GM23338 (cell line): ENCODE measurements at regions not wholly inside any gene's neighbourhood (a gene's known extent, or its start where the extent isn't known, plus 50 kb on each side); places are given as distances from the start of the nearest gene placed in this dataset.

ENCODE experiments used
- CREB1 ChIP-seq: fragments of 250-450 bp; sonication (Bioruptor Pico); IDR thresholded peaks from 2 replicates; pipeline ENCODE4 v1.5.0; 2020; ENCODE audit warnings: low read depth, mild to moderate bottlenecking, moderate library complexity
- CTCF ChIP-seq, 2 experiments: fragments of 200-600 bp in 1 of 2; sonication (generic) in 1 of 2; conservative IDR thresholded peaks; 2 replicates each; pipeline versions ENCODE4 v1.5.1 to v1.6.1; 2016 to 2017; ENCODE audit warnings: antibody characterized with exemption in 2 of 2, low read depth in 2 of 2, mild to moderate bottlenecking in 2 of 2, moderate library complexity in 1 of 2
- EZH2 ChIP-seq: fragments of 200-600 bp; sonication (generic); IDR thresholded peaks from one replicate; pipeline ENCODE4 v1.8.0; 2017; ENCODE audit warnings: antibody characterized with exemption, mild to moderate bottlenecking, low read depth; ENCODE audit not compliant: unreplicated experiment
- EZH2phosphoT487 ChIP-seq: fragments of 200-600 bp; sonication (generic); IDR thresholded peaks from one replicate; pipeline ENCODE4 v1.8.1; 2018; ENCODE audit warnings: antibody characterized with exemption; ENCODE audit not compliant: unreplicated experiment
- JUNB ChIP-seq: IDR thresholded peaks from one replicate; pipeline ENCODE4 v1.6.1; 2016; ENCODE audit warnings: antibody characterized with exemption; ENCODE audit not compliant: unreplicated experiment
- NANOG ChIP-seq: IDR thresholded peaks from 2 replicates; pipeline ENCODE4 v1.6.1; 2016; ENCODE audit warnings: antibody characterized with exemption, borderline replicate concordance
- POLR2AphosphoS5 ChIP-seq: IDR thresholded peaks from 2 replicates; pipeline ENCODE4 v1.6.1; 2016; ENCODE audit warnings: antibody characterized with exemption, low read depth
- REST ChIP-seq: IDR thresholded peaks from one replicate; pipeline ENCODE4 v1.6.1; 2018; ENCODE audit warnings: antibody characterized with exemption; ENCODE audit not compliant: unreplicated experiment

GRCh38 chr5:104952876-104953275, 1390.3 kb upstream of the NUDT12 start:
- no peak for TF ChIP-seq JUNB
- TF ChIP-seq CTCF (conservative IDR thresholded peaks at IDR 0.05; ENCODE audit: low read depth in 2 of 2), result no peak
- TF ChIP-seq EZH2, result no peak
- TF ChIP-seq POLR2AphosphoS5, result no peak
- TF ChIP-seq EZH2phosphoT487, result no peak
- no peak for TF ChIP-seq CREB1
- TF ChIP-seq NANOG, result no peak
- no peak for TF ChIP-seq REST
